ENCODE measurements at regions not wholly inside any gene's neighbourhood (a gene's known extent, or its start where the extent isn't known, plus 50 kb on each side); places are given as distances from the start of the nearest gene placed in this dataset.

DNA sequence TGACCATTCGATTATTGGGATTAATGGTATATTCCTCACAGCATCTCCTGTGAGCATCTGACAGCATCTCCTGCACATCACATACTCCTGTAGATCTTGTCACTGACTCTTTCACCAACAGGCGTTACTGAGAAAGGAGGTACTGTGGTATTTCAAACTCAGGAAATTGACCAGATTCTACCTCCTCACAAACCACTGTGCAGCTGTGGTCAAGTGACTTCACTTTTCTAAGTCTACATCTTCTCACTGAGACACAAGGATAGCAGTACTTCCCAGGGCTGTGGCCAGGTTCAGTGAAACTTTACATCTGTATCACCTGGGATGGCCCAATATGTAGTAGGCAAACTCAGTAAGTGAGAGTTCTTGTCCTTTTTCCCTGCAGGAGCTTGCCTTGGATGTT lies 332.3 kb upstream of the ADAMTSL1 start (continued):
- TF ChIP-seq RAD21 (CRISPR knock-in tag; conservative IDR thresholded peaks at IDR 0.05 in 1 of 2, IDR thresholded peaks at IDR 0.05 in 1 of 2) (no peak), MTA2 (IDR thresholded peaks at IDR 0.05; ENCODE audit: low read depth) (no peak), PPARD (CRISPR knock-in tag; IDR thresholded peaks at IDR 0.05) (no peak), MTF1 (CRISPR knock-in tag; IDR thresholded peaks at IDR 0.05; ENCODE audit: borderline replicate concordance) (no peak), SAFB2 (IDR thresholded peaks at IDR 0.05; ENCODE audit: borderline replicate concordance, low read depth, low read length, severe bottlenecking) (no peak), MAZ (CRISPR knock-in tag; conservative IDR thresholded peaks at IDR 0.05 in 1 of 2, IDR thresholded peaks at IDR 0.05 in 1 of 2) (no peak)
- TF ChIP-seq, protein P1, sequence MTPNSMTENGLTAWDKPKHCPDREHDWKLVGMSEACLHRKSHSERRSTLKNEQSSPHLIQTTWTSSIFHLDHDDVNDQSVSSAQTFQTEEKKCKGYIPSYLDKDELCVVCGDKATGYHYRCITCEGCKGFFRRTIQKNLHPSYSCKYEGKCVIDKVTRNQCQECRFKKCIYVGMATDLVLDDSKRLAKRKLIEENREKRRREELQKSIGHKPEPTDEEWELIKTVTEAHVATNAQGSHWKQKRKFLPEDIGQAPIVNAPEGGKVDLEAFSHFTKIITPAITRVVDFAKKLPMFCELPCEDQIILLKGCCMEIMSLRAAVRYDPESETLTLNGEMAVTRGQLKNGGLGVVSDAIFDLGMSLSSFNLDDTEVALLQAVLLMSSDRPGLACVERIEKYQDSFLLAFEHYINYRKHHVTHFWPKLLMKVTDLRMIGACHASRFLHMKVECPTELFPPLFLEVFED (CRISPR knock-in tag; conservative IDR thresholded peaks at IDR 0.05), result no peak
- TF ChIP-seq, protein P2, sequence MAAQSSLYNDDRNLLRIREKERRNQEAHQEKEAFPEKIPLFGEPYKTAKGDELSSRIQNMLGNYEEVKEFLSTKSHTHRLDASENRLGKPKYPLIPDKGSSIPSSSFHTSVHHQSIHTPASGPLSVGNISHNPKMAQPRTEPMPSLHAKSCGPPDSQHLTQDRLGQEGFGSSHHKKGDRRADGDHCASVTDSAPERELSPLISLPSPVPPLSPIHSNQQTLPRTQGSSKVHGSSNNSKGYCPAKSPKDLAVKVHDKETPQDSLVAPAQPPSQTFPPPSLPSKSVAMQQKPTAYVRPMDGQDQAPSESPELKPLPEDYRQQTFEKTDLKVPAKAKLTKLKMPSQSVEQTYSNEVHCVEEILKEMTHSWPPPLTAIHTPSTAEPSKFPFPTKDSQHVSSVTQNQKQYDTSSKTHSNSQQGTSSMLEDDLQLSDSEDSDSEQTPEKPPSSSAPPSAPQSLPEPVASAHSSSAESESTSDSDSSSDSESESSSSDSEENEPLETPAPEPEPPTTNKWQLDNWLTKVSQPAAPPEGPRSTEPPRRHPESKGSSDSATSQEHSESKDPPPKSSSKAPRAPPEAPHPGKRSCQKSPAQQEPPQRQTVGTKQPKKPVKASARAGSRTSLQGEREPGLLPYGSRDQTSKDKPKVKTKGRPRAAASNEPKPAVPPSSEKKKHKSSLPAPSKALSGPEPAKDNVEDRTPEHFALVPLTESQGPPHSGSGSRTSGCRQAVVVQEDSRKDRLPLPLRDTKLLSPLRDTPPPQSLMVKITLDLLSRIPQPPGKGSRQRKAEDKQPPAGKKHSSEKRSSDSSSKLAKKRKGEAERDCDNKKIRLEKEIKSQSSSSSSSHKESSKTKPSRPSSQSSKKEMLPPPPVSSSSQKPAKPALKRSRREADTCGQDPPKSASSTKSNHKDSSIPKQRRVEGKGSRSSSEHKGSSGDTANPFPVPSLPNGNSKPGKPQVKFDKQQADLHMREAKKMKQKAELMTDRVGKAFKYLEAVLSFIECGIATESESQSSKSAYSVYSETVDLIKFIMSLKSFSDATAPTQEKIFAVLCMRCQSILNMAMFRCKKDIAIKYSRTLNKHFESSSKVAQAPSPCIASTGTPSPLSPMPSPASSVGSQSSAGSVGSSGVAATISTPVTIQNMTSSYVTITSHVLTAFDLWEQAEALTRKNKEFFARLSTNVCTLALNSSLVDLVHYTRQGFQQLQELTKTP (IDR thresholded peaks at IDR 0.05; ENCODE audit: low read depth in 1 of 2, partially characterized antibody in 2 of 2), result no peak

Measured in K562 (cell line).